GM10266 (cell line): ENCODE measurements at regions not wholly inside any gene's neighbourhood (a gene's known extent, or its start where the extent isn't known, plus 50 kb on each side); places are given as distances from the start of the nearest gene placed in this dataset.

Experiments
- DNase-seq: peaks from one replicate; pipeline ENCODE4 v3.0.0; 2012; ENCODE audit errors: extremely low spot score
- CTCF ChIP-seq: IDR thresholded peaks from 2 replicates; pipeline ENCODE4 v1.5.1; 2012; ENCODE audit warnings: mild to moderate bottlenecking, low read depth; ENCODE audit not compliant: control insufficient read depth, insufficient read depth; ENCODE audit errors: missing control alignments

GRCh38 chr3:193824365-193824764 lies 231.4 kb downstream of the OPA1 start:
- no peak for DNase-seq
- TF ChIP-seq CTCF, result no peak

- DNase-seq, result no peak
- no peak for TF ChIP-seq CTCF
Measured at GRCh38 chr3:193825617-193826016, 232.6 kb downstream of the OPA1 start.

GRCh38 chr3:193826159-193826795 lies 233.3 kb downstream of the OPA1 start:
- TF ChIP-seq CTCF, result no peak

GRCh38 chr3:193827040-193827669 lies 234.1 kb downstream of the OPA1 start:
- no peak for DNase-seq
- no peak for TF ChIP-seq CTCF

More at GRCh38 chr3:193826159-193826795, 233.3 kb downstream of the OPA1 start:
- no peak for DNase-seq

- no peak for DNase-seq
- no peak for TF ChIP-seq CTCF
Measured at GRCh38 chr3:193827871-193828270, 234.9 kb downstream of the OPA1 start.

- TF ChIP-seq CTCF, result no peak
- no peak for DNase-seq
Measured at GRCh38 chr3:193828477-193828876, 235.5 kb downstream of the OPA1 start.

GRCh38 chr3:193829781-193830180 lies 236.8 kb downstream of the OPA1 start:
- DNase-seq, result no peak
- TF ChIP-seq CTCF, result no peak
